ENCODE measurements at regions not wholly inside any gene's neighbourhood (a gene's known extent, or its start where the extent isn't known, plus 50 kb on each side); places are given as distances from the start of the nearest gene placed in this dataset.
"Not testable (repeated sequence)": the region's sequence is repeated elsewhere in the genome, so short reads cannot be mapped to it uniquely, and the experiment has no call there.

DNA sequence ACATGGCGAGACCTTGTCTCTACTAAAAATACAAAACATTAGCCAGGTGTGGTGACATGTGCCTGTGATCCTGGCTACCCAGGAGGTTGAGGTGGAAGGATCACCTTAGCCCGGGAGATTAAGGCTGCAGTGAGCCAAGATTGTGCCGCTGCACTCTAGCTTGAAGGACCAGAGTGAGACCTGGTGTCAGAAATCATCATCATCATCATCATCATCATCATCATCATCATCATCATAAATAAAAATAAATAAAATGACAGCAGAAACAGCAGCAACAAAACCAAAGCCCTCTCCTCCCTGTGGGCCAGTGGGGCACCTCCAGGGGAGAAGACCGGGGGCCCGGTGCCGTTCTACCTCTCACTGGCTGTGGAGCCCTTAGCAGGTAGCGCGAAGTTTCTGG is 281.9 kb upstream of the CRY1 start:
- no peak for DNase-seq

DNA sequence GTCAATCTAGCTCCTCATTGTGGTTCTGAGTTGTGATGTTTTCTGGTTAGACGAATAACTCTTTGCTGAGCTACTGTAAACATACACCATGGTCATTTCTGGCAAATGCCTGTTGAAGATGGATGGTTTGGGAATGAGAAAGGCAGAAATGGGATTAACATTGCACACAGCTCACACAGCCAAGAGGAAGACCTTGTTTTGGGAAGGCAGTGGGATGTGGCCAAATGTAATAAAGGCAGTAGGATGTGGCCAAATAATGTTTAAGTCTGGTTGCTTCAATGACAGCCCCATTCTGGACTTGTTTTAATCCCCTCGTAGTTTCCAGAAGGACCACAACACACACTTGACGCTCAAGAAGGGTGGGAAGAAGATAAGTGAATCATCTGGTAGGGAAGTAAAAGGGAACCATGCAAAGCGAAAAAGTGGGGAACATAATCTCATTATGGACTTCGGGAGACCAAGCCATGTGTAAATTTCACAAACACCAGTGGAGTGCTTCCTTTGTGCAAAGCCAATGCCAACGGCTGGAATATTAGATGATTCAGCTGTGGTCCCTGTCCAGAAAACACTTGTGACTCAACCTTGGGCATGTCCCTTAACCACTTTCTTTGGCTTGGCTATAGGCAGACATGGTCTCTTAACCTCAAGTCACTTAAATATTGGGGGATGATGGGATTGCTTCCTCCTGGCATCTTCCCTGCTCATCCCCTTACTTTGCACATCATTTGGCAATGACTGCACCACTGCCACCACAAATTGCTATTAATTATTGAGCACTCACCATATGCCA is 284.4 kb upstream of the CRY1 start:
- DNase-seq = no peak

DNA sequence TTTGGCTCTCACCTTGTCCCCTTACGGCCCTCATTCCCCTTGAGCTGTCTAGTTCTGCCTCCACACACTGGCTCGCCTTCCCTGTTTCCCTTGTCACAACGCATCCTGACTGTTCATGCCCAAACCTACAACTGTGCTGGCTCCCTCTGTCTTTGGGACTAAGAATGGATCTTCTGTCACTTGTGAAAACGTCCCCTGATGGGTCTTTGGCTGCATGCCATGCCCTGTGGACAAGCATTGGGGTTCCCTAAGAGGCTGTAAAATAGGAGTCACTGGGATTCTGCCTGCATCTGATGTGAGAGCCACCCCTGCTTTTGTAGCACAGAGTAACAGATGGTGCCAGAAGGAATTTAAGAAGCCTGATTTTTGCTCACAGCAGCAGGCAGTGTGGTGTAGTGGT is 285.3 kb upstream of the CRY1 start:
- peak in 1 of 2 experiments; percentile 41 for DNase-seq

DNA sequence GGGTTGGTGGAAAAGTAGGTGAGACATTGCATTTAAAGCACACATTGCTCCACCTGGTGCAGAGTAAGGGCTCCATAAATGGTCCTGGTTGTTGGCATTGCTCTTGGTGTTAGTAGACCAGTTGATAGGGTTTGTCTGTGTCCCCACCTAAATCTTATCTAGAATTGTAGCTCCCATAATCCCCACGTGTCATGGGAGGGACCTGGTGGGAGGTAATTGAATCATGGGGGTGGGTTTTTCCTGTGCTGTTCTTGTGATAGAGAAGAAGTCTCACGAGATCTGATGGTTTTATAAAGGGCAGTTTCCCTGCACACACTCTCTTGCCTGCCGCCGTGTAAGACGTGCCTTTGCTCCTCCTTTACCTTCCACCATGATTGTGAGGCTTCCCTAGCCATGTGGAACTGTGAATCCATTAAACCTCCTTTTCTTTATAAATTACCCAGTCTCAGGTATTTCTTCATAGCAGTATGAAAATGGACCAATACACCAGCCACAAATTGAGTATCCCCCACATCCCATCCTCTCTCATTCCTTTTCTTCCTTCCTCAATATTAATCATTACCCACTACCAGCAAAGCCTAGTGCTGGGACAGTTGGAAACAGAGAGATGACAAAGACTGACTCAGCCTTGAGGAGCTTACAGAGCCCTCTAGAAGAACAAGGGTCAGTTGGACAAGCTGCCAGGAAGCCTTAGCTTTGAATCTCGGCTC is 285.9 kb upstream of the CRY1 start:
- DNase-seq = not testable (repeated sequence)

DNA sequence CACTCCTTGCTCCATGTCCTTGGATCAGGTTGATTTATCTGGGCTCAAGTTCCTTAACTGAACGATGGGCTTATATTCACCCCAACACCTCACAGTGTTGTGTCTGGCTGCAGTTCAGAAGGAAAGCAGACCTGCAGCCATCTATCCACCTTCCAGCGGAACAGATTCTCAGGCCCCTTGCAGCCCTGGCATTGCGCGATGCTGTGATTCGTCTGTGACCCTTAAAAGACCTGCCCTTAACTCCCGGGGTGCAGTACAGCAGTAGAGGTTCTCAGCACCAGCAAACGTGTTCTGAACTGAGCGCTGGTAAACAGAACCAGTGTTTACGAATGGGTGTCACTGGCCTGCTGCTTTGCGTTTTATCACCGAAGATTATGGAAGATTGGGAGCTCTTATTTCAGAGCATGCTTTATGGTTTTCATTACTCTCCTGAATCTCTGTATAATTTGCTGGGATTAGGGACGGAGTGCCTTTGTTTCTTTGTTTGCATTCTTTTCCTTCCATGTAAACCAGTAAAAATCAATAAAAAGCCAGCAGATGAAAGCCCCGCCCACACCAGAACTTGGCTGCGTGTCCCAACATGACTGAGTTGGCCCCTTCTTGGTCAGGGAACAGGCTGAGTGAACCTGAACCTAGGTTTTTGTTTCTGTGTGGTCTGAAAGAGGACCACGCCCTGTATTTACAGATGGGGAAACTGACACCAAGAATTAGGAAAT is 286.7 kb upstream of the CRY1 start:
- DNase-seq = peak; percentile 50 to 72

DNA sequence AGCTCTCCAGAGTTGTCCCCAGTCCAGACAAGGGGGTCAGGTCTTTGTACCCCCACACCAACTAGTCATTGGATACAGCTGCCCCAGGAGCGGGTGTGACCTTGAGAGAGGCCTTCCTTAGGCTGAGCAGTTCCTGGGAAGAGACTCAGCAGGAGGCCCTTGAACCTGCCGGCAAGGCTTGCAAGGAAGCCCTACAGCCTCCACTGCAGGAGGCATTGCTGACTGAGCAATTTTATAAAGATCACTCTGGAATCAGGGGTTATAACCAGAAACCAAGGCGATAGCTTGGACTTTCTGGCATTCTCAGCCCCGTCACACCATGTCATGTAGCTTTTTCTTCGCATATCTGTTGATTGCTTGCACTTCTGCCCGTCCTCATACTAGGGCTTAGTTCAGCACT is 291.3 kb upstream of the CRY1 start:
- DNase-seq = no peak

DNA sequence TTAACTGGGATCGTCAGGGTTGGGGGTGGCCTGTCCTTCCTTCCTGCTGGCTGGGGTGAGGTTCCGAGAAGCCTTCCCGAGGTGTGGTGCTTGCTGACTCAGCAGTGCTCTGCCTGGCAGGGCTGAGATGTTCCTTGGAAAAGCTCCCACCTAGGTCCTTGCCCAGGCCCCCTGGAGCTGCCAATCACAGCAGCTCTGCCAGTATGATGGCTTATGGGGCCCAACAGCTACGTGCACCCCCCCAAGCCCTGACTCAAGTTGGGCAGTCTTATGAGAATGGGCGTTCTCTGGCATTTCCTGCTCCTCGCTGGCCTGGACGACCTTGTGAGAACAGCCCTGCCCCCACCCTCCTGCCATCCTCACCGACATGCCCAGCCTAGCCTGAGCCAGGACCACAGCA is 292.2 kb upstream of the CRY1 start:
- no peak for DNase-seq

DNA sequence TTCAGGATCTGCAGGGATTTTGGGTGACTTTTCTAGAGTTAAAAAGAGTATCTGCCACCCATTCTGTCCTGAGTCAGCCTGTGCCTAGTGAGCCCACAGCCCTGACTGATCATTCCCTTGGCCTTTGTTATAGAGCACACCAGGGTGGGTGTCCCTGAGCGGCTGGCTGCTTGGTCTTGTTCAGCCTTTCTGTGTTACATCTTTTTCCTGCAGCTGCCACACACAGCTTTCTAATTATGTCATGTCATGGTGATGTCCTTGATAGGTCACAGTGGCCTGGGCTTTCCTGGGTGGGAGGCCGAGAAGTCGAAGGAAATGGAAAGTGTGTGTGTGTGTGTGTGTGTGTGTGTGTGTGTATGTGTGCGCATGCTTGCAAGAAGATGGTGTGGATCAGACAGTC is 293.2 kb upstream of the CRY1 start:
- no peak for DNase-seq

DNA sequence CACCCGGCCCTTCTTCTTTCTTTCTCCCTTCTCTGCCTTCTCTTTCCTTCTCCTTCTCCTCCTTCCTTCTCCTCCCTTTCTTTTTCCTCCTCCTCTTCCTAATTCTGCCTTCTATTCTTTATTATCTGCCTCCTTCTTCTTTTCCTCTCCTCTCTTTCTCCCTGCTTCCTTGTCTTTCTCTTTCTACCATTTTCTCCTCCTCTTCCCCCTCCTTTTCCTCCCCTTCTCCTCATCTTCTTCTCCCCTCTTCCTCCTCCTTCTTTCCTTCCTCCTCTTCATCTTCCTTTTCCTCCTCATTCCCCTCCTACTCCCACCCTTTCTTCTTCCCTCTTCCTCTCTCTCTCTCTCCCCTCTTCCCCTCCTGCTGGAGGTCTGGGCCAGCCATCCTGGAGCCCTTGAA is 294.9 kb upstream of the CRY1 start:
- DNase-seq = no peak

DNA sequence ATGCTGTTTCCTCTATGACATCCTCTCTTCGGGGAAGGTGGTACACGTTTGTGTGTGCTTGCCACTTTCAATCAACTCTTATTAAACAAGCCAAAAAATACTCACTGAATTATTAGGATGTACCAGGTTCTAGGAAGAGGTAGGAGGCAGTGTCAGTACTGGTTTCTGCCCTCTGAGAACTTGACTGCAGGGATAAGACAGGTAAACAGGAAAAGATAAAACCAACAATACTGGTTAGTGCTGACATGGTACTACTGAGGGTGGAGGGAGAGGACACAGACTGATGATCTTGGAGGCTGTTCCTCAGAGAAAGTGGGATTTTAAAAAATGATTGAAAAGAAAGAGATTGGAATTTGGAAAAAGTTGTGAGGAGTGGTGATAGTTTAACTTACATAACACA is 295.2 kb upstream of the PWP1 start:
- DNase-seq = no peak

DNA sequence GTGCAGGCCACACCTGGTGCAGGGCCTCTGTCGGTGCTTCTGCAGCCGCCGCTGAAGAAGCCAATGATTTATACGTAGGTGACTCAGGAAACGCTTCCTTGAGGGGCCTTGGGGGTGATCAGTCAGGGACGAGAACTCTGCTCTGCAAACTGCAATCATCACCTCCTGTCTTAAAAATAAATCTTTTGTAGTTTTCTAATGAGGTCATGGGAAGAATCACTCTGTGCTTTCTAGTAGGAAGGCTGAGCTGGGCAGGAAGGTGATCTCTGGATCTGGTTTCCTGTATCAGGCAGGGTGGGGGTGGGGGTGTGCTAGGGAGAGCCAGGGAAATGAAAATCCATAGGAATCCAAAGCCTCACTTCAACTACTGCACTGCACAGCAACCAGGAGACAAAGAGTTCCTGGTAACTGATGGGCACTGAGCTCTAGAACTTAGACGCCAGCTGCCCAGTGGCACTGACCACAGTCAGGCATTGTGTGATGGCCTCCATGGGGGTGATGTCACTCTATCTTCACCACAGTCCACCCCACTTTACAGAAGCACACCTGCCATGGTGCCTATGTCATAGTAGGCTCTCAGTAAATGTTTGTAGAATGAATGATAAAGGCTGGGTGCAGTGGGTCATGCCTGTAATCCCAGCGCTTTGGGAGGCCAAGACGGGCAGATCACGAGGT is 292.4 kb upstream of the PWP1 start:
- no peak for DNase-seq

DNA sequence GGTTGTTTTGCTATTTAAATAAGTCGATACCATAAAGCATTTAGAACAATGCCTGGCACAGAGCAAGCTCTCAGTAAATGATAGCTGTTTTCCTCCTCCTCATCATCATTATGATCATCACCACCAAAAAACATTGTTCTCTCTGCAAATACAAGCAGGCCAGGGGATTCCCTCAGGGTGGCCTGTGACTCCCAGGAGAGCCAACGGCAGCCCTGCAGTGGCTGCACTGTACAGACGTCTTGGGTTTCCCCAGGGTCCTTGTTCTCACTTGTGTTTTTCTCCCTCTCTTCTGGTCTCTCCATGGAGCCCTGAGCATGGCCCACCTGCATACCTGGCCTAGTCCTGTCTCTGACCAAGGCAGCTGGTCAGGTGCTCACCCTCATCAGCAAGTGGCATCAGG is 290.9 kb upstream of the PWP1 start:
- DNase-seq = no peak

DNA sequence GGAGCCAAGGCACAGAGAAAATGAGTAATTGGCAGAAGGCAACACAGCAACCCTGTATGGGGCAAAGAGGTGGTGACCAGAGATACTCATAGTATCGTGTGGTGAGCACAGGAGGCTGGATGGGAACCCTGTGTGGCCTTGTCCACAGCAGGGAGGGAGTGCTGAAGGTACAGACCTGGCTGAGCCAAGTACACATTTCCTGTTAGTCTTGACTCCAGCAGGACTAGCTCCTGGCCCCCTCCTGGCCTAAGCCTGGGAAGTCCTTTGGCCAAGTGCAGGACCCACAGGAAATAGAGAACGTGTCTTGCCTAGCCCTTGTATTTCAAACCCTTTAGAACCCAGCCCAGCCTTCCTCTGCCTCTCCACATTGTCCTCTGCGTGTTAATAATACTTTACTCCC is 289.8 kb upstream of the PWP1 start:
- DNase-seq = peak in 1 of 2 experiments; percentile 25

DNA sequence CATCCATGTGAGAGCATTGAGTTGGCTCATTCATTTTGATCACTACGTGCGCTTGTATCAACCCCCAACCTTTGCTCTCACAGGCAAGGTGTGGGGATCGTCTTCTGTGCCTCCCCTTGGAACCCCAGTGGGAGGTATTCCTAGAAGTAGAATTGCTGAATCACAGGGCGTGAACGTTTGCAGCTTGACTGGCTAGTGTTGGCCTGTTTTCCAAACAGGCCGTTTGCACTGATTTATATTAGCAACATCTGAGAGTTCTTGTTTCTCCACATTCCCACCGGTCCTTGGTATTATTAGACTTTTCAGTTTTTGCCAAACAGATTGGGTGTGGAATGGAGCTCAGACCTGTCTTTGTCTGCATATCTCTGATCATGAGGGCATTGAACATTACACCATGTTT is 288.6 kb upstream of the PWP1 start:
- no peak for DNase-seq

DNA sequence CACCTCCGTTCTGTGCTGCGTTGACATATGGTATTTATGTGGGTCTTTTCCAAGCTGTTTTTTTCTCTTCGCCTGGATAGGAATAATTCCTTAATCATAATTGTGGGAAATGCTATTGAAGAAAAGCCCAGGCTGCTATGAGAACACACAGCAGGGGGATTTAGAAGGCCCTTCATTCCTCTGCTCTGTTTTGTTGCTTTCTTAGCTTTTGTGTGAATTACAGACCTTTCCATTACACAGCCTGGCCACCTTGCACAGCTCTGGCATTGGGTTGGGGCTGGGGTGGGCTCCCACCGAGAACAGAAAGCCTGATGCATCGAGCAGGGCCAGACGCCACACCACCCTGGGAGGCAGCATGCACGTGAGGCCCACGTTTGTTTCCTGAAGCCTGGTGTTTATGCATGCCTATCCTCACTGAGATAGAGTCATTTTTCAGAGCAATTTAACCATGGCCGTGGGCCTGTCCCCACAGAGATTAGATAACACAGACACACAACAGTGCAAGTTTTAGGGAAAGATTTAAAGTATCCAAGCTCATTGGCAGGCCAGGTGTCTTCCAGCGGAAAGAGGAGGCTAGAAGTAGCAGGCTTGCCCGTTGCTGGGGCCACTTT is 287.6 kb upstream of the PWP1 start:
- no peak for DNase-seq

DNA sequence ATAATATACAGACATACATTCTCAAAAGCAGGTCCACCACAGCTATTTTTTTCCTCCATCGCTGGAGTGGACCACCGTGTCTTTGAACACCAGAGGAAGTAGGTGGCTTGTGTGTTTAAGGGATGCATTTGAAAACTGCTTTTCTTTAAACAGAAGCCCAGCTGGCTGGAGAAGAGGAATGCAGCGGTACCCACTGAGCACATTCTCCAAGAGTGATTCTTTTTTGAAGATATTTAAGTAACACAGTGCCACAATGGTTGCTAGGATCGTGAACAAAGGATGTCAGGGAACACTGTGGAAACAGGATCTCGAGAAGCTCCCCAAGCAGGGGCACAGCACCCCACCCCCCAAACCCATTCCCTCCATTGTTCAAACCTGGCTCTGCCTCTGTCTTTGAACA is 286.6 kb upstream of the PWP1 start:
- DNase-seq = no peak

DNA sequence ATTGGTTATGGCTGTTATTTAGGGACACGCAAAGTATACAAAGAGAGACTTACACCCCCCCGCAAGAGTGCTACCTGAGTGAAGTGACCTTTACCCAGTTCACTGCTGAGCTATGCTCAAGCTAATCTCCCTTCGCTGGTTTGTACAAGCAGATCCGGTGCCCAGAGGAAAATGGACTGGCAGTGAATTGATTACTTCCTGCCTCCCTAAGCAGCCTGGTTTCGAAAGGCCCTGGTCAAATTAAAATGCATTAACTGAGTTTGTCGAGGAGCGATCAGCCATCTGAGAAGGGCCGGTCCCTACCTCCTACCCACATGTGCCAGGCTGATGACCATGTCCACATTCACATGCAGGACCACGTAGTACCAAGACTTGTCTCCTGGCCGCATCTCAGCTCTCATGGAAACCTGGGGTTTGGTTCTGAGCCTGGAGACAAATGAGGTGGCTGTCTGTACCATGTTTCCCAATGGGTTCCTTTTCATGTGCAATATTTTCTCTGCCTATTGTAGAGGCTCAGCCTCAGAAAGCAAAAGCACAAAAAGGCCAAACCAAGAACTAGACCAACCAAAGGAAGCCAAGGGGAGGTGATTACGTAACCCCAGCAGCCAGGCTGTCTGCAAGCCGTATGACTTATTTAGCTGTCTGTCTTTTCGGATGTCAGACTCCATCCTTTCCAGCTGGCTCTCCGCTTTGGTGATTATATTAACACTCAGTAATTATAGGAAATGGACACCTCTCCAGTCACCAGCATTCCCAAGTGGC is 284.7 kb upstream of the PWP1 start:
- peak; percentile 58 to 85 for DNase-seq

DNA sequence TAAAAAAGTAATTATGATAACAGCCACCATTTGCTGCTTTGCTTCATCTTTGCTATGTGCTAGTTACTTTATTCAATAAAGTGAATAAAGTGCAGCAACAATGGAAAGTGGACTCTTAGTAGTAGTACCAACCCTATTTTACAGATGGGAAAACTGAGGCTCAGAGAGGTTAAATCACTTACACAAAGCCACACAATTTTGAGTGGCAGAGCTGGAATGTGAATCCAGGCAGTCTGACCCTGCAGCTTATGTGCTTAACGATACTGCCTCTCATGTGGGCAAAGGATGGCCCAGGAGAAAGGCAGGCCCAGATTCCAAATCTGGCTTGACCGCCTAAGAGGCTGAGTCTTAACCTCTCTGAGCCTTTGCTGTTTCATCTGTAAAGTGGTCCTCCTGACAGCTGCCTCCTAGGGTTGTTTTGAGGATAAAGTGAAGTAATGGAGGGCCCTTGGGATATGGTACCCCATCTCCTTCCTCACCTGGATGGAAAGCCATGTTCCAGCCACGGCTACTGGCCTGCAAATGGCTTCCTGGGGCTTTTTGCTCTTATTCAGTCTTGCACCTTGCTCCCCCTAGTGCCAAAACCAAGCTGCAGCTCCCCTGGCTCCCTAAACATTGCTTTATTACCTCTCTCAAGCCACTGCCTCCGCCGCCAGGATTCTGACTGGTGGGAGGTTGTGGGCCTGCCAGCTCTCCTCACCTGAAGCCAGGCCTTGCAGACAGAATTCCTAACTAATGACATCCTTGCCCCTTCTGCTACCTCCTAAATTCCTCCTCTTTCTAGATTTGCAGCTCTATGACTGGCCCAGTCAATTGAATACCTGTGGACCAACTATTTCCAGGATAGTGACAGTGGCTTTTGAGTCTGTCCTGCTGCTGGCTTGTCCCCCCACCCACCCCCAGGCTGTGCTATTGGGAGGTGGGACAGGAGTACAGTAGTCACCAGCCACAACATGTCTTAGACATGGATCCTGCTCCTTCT is 283.3 kb upstream of the PWP1 start:
- DNase-seq = peak; percentile 80 to 84

DNA sequence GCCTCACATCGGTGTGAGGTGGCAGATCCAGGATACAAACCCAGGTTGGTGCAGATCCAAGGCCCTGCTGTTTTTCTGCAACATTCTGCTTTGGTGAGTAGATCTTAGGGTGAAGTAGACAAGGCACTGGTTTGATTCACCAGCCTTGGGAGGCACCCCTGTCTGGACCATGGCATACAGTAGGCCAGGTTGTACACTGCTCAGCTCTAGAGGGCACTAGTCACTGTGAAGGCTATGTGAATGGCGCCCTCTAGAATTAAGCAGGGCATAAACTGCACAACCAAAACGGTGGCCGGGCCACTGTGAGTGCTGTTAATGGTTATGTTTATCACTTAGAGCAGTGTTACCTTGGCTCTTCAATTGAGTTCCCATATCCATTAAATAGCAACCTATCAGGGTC is 280.6 kb upstream of the PWP1 start:
- peak; percentile 9 to 56 for DNase-seq

DNA sequence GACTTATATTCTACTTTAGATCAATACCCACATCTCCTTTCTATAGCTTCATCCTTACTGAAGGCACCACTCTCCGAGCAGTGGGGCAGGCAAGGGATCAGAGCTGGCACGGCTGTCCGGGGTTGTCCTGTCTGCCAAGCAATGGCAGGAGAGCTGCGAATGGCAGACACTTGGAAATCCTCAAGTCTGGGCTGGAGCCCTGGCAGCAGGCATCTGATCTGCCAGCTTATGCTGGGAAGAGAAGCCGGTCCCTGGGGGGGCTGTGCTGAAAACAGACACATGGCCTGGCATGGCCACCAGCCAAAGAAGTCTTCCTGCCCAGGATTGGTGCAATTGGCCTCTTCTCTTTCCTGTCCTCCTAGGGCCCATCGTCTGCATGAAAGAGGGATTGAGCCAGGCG is 280.2 kb upstream of the PWP1 start:
- no peak for DNase-seq

DNA sequence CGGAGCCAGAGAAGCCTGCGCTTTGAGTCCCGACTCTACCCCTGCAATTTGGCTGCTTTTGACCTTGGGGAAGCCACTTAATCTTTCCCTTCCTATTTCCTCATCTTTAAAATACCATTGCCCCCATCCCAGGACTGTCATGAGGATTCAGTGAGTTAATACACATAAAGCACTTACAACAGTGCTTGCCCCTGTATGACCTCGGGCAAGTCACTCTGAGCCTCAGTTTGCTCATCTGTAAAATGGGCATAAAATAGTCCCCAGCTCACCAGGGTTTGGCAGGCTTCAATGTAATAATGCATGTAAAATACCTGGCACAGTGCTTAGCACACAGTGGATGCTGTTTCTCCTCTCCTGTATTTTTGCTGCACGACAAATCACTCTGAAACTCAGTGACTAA is 278.7 kb upstream of the PWP1 start:
- DNase-seq = no peak
